Astrocyte of the cerebellum (primary cell): ENCODE measurements at regions not wholly inside any gene's neighbourhood (a gene's known extent, or its start where the extent isn't known, plus 50 kb on each side); places are given as distances from the start of the nearest gene placed in this dataset.

Source experiments
- DNase-seq: peaks from one replicate; pipeline ENCODE4 v3.0.0-alpha.2; 2011; ENCODE audit warnings: low read depth
- H3K4me3 ChIP-seq: 2 replicates; pipeline ENCODE4 v1.5.1; 2011; ENCODE audit warnings: mild to moderate bottlenecking, low read depth, low read length, moderate library complexity
- CTCF ChIP-seq: IDR thresholded peaks from 2 replicates; pipeline ENCODE4 v1.5.1; 2012; ENCODE audit warnings: low read length, low read depth, moderate library complexity, mild to moderate bottlenecking; ENCODE audit errors: missing control alignments
- in situ Hi-C: cut with HindIII; loops from 2 replicates; pipeline ENCODE4 v1.10.0; 2017; ENCODE audit warnings: low sequenced_read_pairs

- no peak for TF ChIP-seq CTCF
- DNase-seq, result no peak
- in situ Hi-C loops, result no loop called here
- H3K4me3 ChIP-seq, result no peak overlapping the region
These were observed 217.7 kb upstream of the KIRREL3 start for GRCh38 chr11:127218275-127218608.

GRCh38 chr11:127217452-127218274 lies 217.1 kb upstream of the KIRREL3 start:
- no peak for TF ChIP-seq CTCF
- in situ Hi-C loops, result no loop called here
- no peak overlapping the region for H3K4me3 ChIP-seq
- no peak for DNase-seq

- H3K4me3 ChIP-seq, result no peak overlapping the region
- no peak for DNase-seq
- no peak for TF ChIP-seq CTCF
- in situ Hi-C loops, result no loop called here
These were observed 205.2 kb upstream of the KIRREL3 start for GRCh38 chr11:127205688-127206217.

- TF ChIP-seq CTCF, result no peak
- H3K4me3 ChIP-seq, result no peak overlapping the region
- in situ Hi-C loops, result no loop called here
- no peak for DNase-seq
These were observed 202.9 kb upstream of the KIRREL3 start for GRCh38 chr11:127203490-127203889.

GRCh38 chr11:127202105-127202504 lies 201.5 kb upstream of the KIRREL3 start:
- TF ChIP-seq CTCF, result no peak
- no peak for DNase-seq
- no peak overlapping the region for H3K4me3 ChIP-seq
- in situ Hi-C loops, result no loop called here

GRCh38 chr11:127199306-127199801 lies 198.8 kb upstream of the KIRREL3 start:
- in situ Hi-C loops, result no loop called here
- no peak overlapping the region for H3K4me3 ChIP-seq
- no peak for TF ChIP-seq CTCF
- no peak for DNase-seq
